NOMO-1 treated with dmso at 0.1 percent for 144 hours (cell line): ENCODE measurements at regions not wholly inside any gene's neighbourhood (a gene's known extent, or its start where the extent isn't known, plus 50 kb on each side); places are given as distances from the start of the nearest gene placed in this dataset.
"Not testable (repeated sequence)": the region's sequence is repeated elsewhere in the genome, so short reads cannot be mapped to it uniquely, and the experiment has no call there.

Experiments
- DNase-seq: peaks from one replicate; lab custom pipeline; 2025; ENCODE audit not compliant: unreplicated experiment; lab: John Stamatoyannopoulos, UW

- not testable (repeated sequence) for DNase-seq
Observed at GRCh38 chr17:18546514-18547398, 70.2 kb downstream of the LGALS9C start.

DNA sequence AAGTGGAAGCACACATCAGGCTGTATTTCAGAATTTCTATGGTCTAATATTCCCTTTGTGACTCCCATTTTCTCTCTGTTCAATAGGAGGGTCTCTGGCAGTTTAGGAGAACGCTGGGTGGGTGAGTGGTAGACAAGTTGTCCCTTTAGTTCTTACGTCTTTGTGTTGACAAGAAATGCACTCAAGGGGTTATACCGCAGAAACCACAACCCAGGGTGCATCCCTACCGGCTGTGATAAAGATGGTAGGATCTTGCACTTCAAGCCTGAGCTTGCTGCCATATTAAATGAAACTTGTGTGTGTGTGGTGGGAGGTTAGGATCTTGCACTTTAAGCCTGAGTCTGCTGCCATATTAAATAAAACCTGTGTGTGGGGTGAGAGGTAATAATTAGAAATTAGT lies 80.5 kb downstream of the LGALS9C start:
- not testable (repeated sequence) for DNase-seq

DNA sequence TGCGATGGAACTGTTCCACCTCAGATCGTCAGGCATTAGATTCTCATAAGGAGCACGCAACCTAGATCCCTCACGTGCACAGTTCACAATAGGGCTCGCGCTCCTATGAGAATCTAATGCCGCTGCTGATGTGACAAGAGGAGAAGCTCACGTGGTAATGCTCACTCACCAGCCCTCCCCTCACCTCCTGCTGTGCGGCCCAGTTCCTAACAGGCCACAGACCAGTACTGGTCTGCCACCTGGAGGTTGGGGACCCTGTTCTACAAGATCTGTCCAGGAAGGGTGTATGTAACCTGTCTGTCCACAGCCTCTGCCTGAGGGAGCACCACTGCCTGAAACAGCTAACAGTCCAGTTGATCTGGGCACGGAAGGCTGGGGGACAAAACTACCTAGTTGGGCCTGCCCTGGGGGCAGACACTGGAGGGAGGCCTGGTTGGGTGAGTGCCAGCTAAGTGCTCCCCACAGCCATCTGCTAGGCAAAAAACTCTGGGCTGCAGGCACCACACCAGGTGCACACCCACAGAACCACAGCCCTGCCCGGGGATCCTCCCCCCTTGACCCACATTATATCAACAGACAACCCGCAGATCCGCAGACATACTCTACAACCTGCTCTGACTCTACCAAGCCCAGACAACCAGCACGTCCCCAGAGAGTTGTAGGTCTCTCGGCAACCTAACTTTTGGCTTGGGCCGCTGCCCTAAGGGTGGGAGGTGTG lies 80.7 kb downstream of the TBC1D28 start:
- DNase-seq, result not testable (repeated sequence)

- peak; percentile 21 for DNase-seq
Observed at GRCh38 chr17:18564099-18564448, 80.1 kb downstream of the TBC1D28 start.

- not testable (repeated sequence) for DNase-seq
Observed at GRCh38 chr17:18568108-18568995, 75.8 kb downstream of the TBC1D28 start.

GRCh38 chr17:18569489-18569913 lies 74.7 kb downstream of the TBC1D28 start:
- not testable (repeated sequence) for DNase-seq

- not testable (repeated sequence) for DNase-seq
Observed at GRCh38 chr17:18572536-18572935, 71.7 kb downstream of the TBC1D28 start.

DNA sequence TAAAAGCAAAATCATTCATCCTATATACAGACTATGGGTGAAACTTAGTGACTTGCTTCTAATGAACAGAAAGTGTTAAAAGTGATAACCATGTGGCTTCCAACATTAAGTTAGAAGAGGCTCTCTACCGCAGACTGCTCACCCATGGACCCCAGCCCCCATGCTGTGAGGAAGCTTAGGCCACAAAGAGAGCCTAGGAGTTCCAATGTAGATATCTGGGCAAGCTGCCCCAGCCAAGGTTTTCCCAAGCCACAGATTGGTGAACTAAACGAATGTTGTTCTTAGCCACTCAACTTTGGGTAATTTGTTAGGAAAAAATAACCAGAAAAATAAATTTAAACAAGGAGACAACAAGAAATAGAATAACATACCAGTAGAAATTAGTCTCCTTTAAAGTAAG lies 70.1 kb downstream of the TBC1D28 start:
- not testable (repeated sequence) for DNase-seq
